OCI-LY1 (cell line): ENCODE measurements at regions not wholly inside any gene's neighbourhood (a gene's known extent, or its start where the extent isn't known, plus 50 kb on each side); places are given as distances from the start of the nearest gene placed in this dataset.

ENCODE experiments used
- H2AFZ ChIP-seq: fragments of 200-600 bp; sonication (generic), shearing (Covaris generic); 2 replicates; pipeline ENCODE4 v1.6.0; 2014; ENCODE audit warnings: antibody characterized with exemption, mild to moderate bottlenecking, low read length
- H3F3A ChIP-seq: fragments of 200-600 bp; sonication (generic), shearing (Covaris generic); 2 replicates; pipeline ENCODE4 v1.6.0; 2014; ENCODE audit warnings: mild to moderate bottlenecking, antibody characterized with exemption, low read length, moderate library complexity; ENCODE audit not compliant: insufficient read depth
- H3K27ac ChIP-seq: fragments of 200-600 bp; sonication (generic); 2 replicates; pipeline ENCODE4 v1.5.1; 2014; ENCODE audit warnings: low read length, mixed run types, mild to moderate bottlenecking, low read depth; ENCODE audit not compliant: poor library complexity, severe bottlenecking
- H3K27me3 ChIP-seq: fragments of 200-600 bp; sonication (generic); 2 replicates; pipeline ENCODE4 v1.6.0; 2014; ENCODE audit warnings: antibody characterized with exemption, mild to moderate bottlenecking, low read length, moderate library complexity; ENCODE audit not compliant: insufficient read depth
- H3K36me3 ChIP-seq: fragments of 200-600 bp; sonication (generic); 2 replicates; pipeline ENCODE4 v1.6.1; 2014; ENCODE audit warnings: mild to moderate bottlenecking, antibody characterized with exemption, low read length, moderate library complexity, mixed read lengths; ENCODE audit not compliant: insufficient read depth
- H3K4me1 ChIP-seq: fragments of 200-600 bp; sonication (generic); 2 replicates; pipeline ENCODE4 v1.5.1; 2014; ENCODE audit warnings: mild to moderate bottlenecking, low read length, moderate library complexity; ENCODE audit not compliant: insufficient read depth, severe bottlenecking
- H3K4me2 ChIP-seq: fragments of 200-600 bp; sonication (generic), shearing (Covaris generic); 2 replicates; pipeline ENCODE4 v1.6.1; 2014; ENCODE audit warnings: low read length
- H3K4me3 ChIP-seq: fragments of 200-600 bp; sonication (generic); 2 replicates; pipeline ENCODE4 v1.5.1; 2014; ENCODE audit warnings: low read length, low read depth, mild to moderate bottlenecking, mixed read lengths; ENCODE audit not compliant: poor library complexity, severe bottlenecking
- H3K79me2 ChIP-seq: fragments of 200-600 bp; shearing (Covaris generic); 2 replicates; pipeline ENCODE4 v1.6.1; 2016; ENCODE audit warnings: mixed run types, low read length, mixed read lengths; ENCODE audit not compliant: insufficient read depth
- H3K9ac ChIP-seq: fragments of 200-600 bp; sonication (generic), shearing (Covaris generic); 2 replicates; pipeline ENCODE4 v1.6.1; 2014; ENCODE audit warnings: mild to moderate bottlenecking, low read length, mixed read lengths
- H3K9me2 ChIP-seq: fragments of 200-600 bp; sonication (generic), shearing (Covaris generic); 2 replicates; pipeline ENCODE4 v1.6.1; 2014; ENCODE audit warnings: low read depth, mild to moderate bottlenecking, low read length, mixed read lengths
- H3K9me3 ChIP-seq: fragments of 200-600 bp; shearing (Covaris generic); 2 replicates; pipeline ENCODE4 v1.6.1; 2014; ENCODE audit warnings: low read length, mixed read lengths
- H4K20me1 ChIP-seq: fragments of 200-600 bp; sonication (generic), shearing (Covaris generic); 2 replicates; pipeline ENCODE4 v1.6.0; 2016; ENCODE audit warnings: mild to moderate bottlenecking, low read length; ENCODE audit not compliant: insufficient read depth
- CTCF ChIP-seq: fragments of 200-600 bp; sonication (generic), shearing (Covaris generic); IDR thresholded peaks from 2 replicates; pipeline ENCODE4 v1.5.1; 2017; ENCODE audit warnings: mild to moderate bottlenecking, antibody characterized with exemption, low read length, moderate library complexity, mixed read lengths
- EZH2 ChIP-seq: fragments of 200-600 bp; sonication (generic), shearing (Covaris generic); IDR thresholded peaks from 2 replicates; pipeline ENCODE4 v1.8.0; 2017; ENCODE audit warnings: borderline replicate concordance, mixed run types, mild to moderate bottlenecking, antibody characterized with exemption, low read length, moderate library complexity, mixed read lengths

DNA sequence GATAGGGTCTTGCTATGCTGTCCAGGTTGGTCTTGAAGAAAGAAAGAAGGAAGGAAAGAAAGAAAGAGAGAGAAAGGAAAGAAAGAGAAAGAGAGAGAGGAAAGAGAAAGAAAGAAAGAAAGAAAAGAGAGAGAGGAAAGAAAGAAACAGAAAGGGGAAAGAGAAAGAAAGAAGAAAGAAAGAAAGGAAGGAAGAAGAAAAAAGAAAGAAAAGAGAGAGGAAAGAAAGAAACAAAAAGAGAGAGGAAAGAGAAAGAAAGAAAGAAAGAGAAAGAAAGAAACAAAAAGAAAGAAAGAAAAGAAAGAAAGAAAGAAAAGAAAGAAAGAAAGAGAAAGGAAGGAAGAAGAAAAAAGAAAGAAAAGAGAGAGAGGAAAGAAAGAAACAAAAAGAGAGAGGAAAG, 95.8 kb upstream of the SHOX start:
- no peaks in the 10 kb centered on the region for H3K36me3 ChIP-seq
- no peaks in the 10 kb centered on the region for H3K9me2 ChIP-seq
- no peaks in the 10 kb centered on the region for H3K27me3 ChIP-seq
- H3K27ac ChIP-seq = no peak overlapping the region
- no peak overlapping the region for H2AFZ ChIP-seq
- no peaks in the 10 kb centered on the region for H4K20me1 ChIP-seq
- H3K9me3 ChIP-seq = no peaks in the 10 kb centered on the region
- no peak overlapping the region for H3K9ac ChIP-seq
- H3K4me2 ChIP-seq = no peak overlapping the region
- no peak overlapping the region for H3K4me3 ChIP-seq
- no peaks in the 10 kb centered on the region for H3K79me2 ChIP-seq
- no peaks in the 10 kb centered on the region for H3F3A ChIP-seq
- no peak for TF ChIP-seq CTCF
- H3K4me1 ChIP-seq = no peaks in the 10 kb centered on the region

GRCh38 chrX:536616-537015, 94.0 kb upstream of the SHOX start:
- H4K20me1 ChIP-seq = no peaks in the 10 kb centered on the region

DNA sequence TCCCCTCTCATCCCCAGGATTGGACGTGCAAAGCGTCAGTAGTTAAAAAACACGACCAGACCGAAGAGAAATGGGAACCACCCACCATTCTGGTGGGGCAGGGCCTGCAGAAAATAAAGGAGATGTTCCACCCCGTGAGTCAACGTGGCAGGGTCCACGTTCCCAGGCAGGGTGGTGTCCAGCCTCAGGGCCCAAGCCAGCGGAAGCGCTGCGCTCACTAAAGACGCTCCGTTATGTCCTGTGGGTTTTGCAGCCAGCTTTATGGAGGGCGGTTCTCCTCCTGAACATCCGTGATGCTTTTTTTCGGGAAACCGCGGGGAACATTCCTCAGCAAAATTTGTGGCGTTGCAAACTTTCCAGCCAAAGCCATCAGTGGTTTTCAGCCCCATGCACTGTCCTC, 93.4 kb upstream of the SHOX start:
- no peaks in the 10 kb centered on the region for H3K4me1 ChIP-seq
- H3K4me3 ChIP-seq = no peak overlapping the region
- no peaks in the 10 kb centered on the region for H4K20me1 ChIP-seq
- H2AFZ ChIP-seq = no peak overlapping the region
- no peaks in the 10 kb centered on the region for H3F3A ChIP-seq
- no peaks in the 10 kb centered on the region for H3K36me3 ChIP-seq
- H3K79me2 ChIP-seq = no peaks in the 10 kb centered on the region
- no peaks in the 10 kb centered on the region for H3K9me2 ChIP-seq
- no peak overlapping the region for H3K27ac ChIP-seq
- no peak overlapping the region for H3K9ac ChIP-seq
- TF ChIP-seq EZH2 (no peak), CTCF (no peak)
- no peaks in the 10 kb centered on the region for H3K27me3 ChIP-seq
- no peak overlapping the region for H3K4me2 ChIP-seq
- H3K9me3 ChIP-seq = no peaks in the 10 kb centered on the region

More at GRCh38 chrX:536616-537015, 94.0 kb upstream of the SHOX start:
- Histone ChIP-seq H3K4me1 (no peaks in the 10 kb centered on the region), H3K4me2 (no peak overlapping the region), H3K9me3 (no peaks in the 10 kb centered on the region), H3K9ac (no peak overlapping the region), H3K27ac (no peak overlapping the region), H3F3A (no peaks in the 10 kb centered on the region), H3K36me3 (no peaks in the 10 kb centered on the region), H3K79me2 (no peaks in the 10 kb centered on the region), H3K9me2 (no peaks in the 10 kb centered on the region), H2AFZ (no peak overlapping the region), H3K27me3 (no peaks in the 10 kb centered on the region), H3K4me3 (no peak overlapping the region)
- no peak for TF ChIP-seq CTCF
